IMR-90 (cell line): ENCODE measurements at regions not wholly inside any gene's neighbourhood (a gene's known extent, or its start where the extent isn't known, plus 50 kb on each side); places are given as distances from the start of the nearest gene placed in this dataset.

Source experiments
- ATAC-seq: fragments of 200-7000 bp; cut with Tn5 transposase; 2 replicates; pipeline ENCODE4 v1.9.1; 2020; ENCODE audit warnings: low read depth, mild to moderate bottlenecking, moderate library complexity
- BruUV-seq: library from RNA; stranded (reverse); fragments of 400-500 nt; replicated peaks from 2 replicates; lab custom pipeline; 2021; lab: Mats Ljungman, UMichigan
- CTCF ChIA-PET: fragments of 300-600 bp; formaldehyde crosslinking; extraction: SDS; loops from one replicate; lab custom pipeline; 2021; ENCODE audit warnings: antibody characterized with exemption; lab: Yijun Ruan, JAX
- POLR2A ChIA-PET: fragments of 300-600 bp; sonication (Branson Sonifier 250); formaldehyde crosslinking; loops from one replicate; lab custom pipeline; 2022; ENCODE audit warnings: antibody characterized with exemption; ENCODE audit not compliant: unreplicated experiment; lab: Charles Lee
- DNase-seq: peaks from one replicate; pipeline ENCODE4 v3.0.0; 2013
- H2AFZ ChIP-seq: replicated peaks from 2 replicates; pipeline ENCODE3; 2013; ENCODE audit warnings: low read length, mild to moderate bottlenecking; ENCODE audit not compliant: poor library complexity
- H2AK5ac ChIP-seq: 2 replicates; pipeline ENCODE4 v1.6.1; 2013; ENCODE audit warnings: low read depth, low read length, inconsistent platforms
- H2AK9ac ChIP-seq: replicated peaks from 2 replicates; pipeline ENCODE3; 2013; ENCODE audit warnings: mild to moderate bottlenecking, low read depth, low read length, moderate library complexity; ENCODE audit not compliant: poor library complexity
- H2BK120ac ChIP-seq: 2 replicates; pipeline ENCODE4 v1.6.1; 2013; ENCODE audit warnings: low read depth, low read length, inconsistent platforms
- H2BK15ac ChIP-seq: 3 replicates; pipeline ENCODE4 v1.6.1; 2013; ENCODE audit warnings: low read depth, low read length, inconsistent platforms
- H2BK20ac ChIP-seq: 2 replicates; pipeline ENCODE4 v1.6.1; 2013; ENCODE audit warnings: low read depth, mild to moderate bottlenecking, inconsistent platforms, low read length, moderate library complexity
- H2BK5ac ChIP-seq: 2 replicates; pipeline ENCODE4 v1.6.1; 2013; ENCODE audit warnings: mild to moderate bottlenecking, low read depth, low read length, inconsistent platforms; ENCODE audit not compliant: poor library complexity, severe bottlenecking
- H3K14ac ChIP-seq: replicated peaks from 2 replicates; pipeline ENCODE4 v1.6.1; 2013; ENCODE audit warnings: low read depth, low read length, inconsistent platforms
- H3K18ac ChIP-seq: 2 replicates; pipeline ENCODE4 v1.6.1; 2013; ENCODE audit warnings: low read depth, low read length, control low read depth
- H3K23ac ChIP-seq: 2 replicates; pipeline ENCODE4 v1.6.1; 2013; ENCODE audit warnings: low read depth, low read length, inconsistent platforms
- H3K27ac ChIP-seq: 2 replicates; pipeline ENCODE4 v1.5.1; 2013; ENCODE audit warnings: mild to moderate bottlenecking, control low read depth, low read length; ENCODE audit not compliant: insufficient read depth
- H3K27me3 ChIP-seq: 2 replicates; pipeline ENCODE4 v1.6.1; 2013; ENCODE audit warnings: low read length; ENCODE audit not compliant: control insufficient read depth, insufficient read depth
- H3K36me3 ChIP-seq: 2 replicates; pipeline ENCODE4 v1.6.1; 2013; ENCODE audit warnings: low read length, mixed read lengths; ENCODE audit not compliant: control insufficient read depth, insufficient read depth
- H3K4ac ChIP-seq: 2 replicates; pipeline ENCODE4 v1.6.1; 2013; ENCODE audit warnings: low read depth, low read length, inconsistent platforms
- H3K4me1 ChIP-seq: 2 replicates; pipeline ENCODE4 v1.6.1; 2013; ENCODE audit warnings: low read length, mixed read lengths; ENCODE audit not compliant: control insufficient read depth, insufficient read depth
- H3K4me2 ChIP-seq: 2 replicates; pipeline ENCODE4 v1.6.1; 2013; ENCODE audit warnings: low read depth, mild to moderate bottlenecking, control low read depth, low read length, moderate library complexity
- H3K4me3 ChIP-seq: 2 replicates; pipeline ENCODE4 v1.5.1; 2013; ENCODE audit warnings: low read depth, mild to moderate bottlenecking, control low read depth, low read length, moderate library complexity; ENCODE audit not compliant: insufficient read depth
- H3K56ac ChIP-seq: 2 replicates; pipeline ENCODE4 v1.6.1; 2013; ENCODE audit warnings: low read length, inconsistent platforms; ENCODE audit not compliant: insufficient read depth; ENCODE audit errors: extremely low read depth
- H3K79me1 ChIP-seq, 2 experiments: 2 replicates each; pipeline ENCODE4 v1.6.1; 2013; ENCODE audit warnings: low read length in 2 of 2, inconsistent platforms in 1 of 2, low read depth in 1 of 2
- H3K9ac ChIP-seq: 2 replicates; pipeline ENCODE4 v1.6.1; 2013; ENCODE audit warnings: low read depth, low read length, control low read depth
- H3K9me1 ChIP-seq: 2 replicates; pipeline ENCODE4 v1.6.1; 2013; ENCODE audit warnings: low read length, inconsistent platforms; ENCODE audit not compliant: insufficient read depth
- H3K9me3 ChIP-seq: 2 replicates; pipeline ENCODE4 v1.6.1; 2013; ENCODE audit warnings: low read length; ENCODE audit not compliant: control insufficient read depth, insufficient read depth
- H4K20me1 ChIP-seq: 2 replicates; pipeline ENCODE4 v1.6.1; 2013; ENCODE audit warnings: low read length, inconsistent platforms; ENCODE audit not compliant: insufficient read depth
- H4K5ac ChIP-seq: 2 replicates; pipeline ENCODE4 v1.6.1; 2013; ENCODE audit warnings: mild to moderate bottlenecking, low read depth, low read length, control low read depth
- H4K8ac ChIP-seq, 2 experiments: 2 replicates each; pipeline ENCODE4 v1.6.1; 2013; ENCODE audit warnings: low read depth in 2 of 2, low read length in 2 of 2, control low read depth in 1 of 2, inconsistent platforms in 1 of 2
- H4K91ac ChIP-seq: 2 replicates; pipeline ENCODE4 v1.6.1; 2013; ENCODE audit warnings: low read depth, low read length, inconsistent platforms; ENCODE audit not compliant: insufficient read depth
- BHLHE40 ChIP-seq: fragments of 150-350 bp; IDR thresholded peaks from 2 replicates; pipeline ENCODE4 v1.6.1; 2016; ENCODE audit warnings: mild to moderate bottlenecking, low read depth, low read length
- FOS ChIP-seq: fragments of 150-350 bp; IDR thresholded peaks from 2 replicates; pipeline ENCODE4 v1.6.1; 2016; ENCODE audit warnings: low read depth, low read length
- MAFK ChIP-seq: IDR thresholded peaks from 2 replicates; pipeline ENCODE4 v1.6.1; 2012; ENCODE audit warnings: low read depth, low read length, improper control_type of control experiment
- MAZ ChIP-seq: IDR thresholded peaks from 2 replicates; pipeline ENCODE4 v1.6.1; 2012; ENCODE audit warnings: low read depth, mild to moderate bottlenecking, low read length, improper control_type of control experiment, moderate library complexity, borderline replicate concordance
- MXI1 ChIP-seq: IDR thresholded peaks from 2 replicates; pipeline ENCODE4 v1.6.1; 2012; ENCODE audit warnings: low read depth, mild to moderate bottlenecking, low read length, moderate library complexity, borderline replicate concordance
- NFE2L2 ChIP-seq: fragments of 150-350 bp; IDR thresholded peaks from 2 replicates; pipeline ENCODE4 v1.6.1; 2016; ENCODE audit warnings: low read depth, mild to moderate bottlenecking, low read length
- POLR2A ChIP-seq: IDR thresholded peaks from 2 replicates; pipeline ENCODE4 v1.6.1; 2012; ENCODE audit warnings: mild to moderate bottlenecking, low read depth, low read length
- SMC3 ChIP-seq: fragments of 150-350 bp; IDR thresholded peaks from 2 replicates; pipeline ENCODE4 v1.6.1; 2016; ENCODE audit warnings: low read depth, mild to moderate bottlenecking, antibody characterized with exemption, low read length, moderate library complexity
- WGBS, 2 experiments: methylation state at CpG; one replicate each; pipeline versions ENCODE4 v1.1.5 to v1.1.7; 2013; ENCODE audit warnings: missing lambda C conversion rate in 2 of 2; ENCODE audit not compliant: insufficient read length in 1 of 2; ENCODE audit errors: extremely low coverage in 2 of 2; 5-methylcytosine and 5-hydroxymethylcytosine counted together
- dilution Hi-C: fragments of 300-500 bp; cut with HindIII; formaldehyde crosslinking; loops from one replicate; pipeline ENCODE4 v1.14.3; 2018; ENCODE audit warnings: low sequenced_read_pairs; ENCODE audit not compliant: unreplicated experiment
- in situ Hi-C: fragments of 300-500 bp; cut with MboI; formaldehyde crosslinking; loops from 3 replicates; pipeline ENCODE4 v1.14.3; 2019; ENCODE audit warnings: low sequenced_read_pairs, inconsistent platforms, mixed read lengths
- intact Hi-C: fragments of 100-400 bp; cut with micrococcal nuclease; formaldehyde crosslinking; loops from 2 replicates; pipeline ENCODE4 v1.10.0; 2022
- TF ChIP-seq, protein P1 (sequence below): fragments of 150-350 bp; IDR thresholded peaks from 2 replicates; pipeline ENCODE4 v1.6.1; 2017; ENCODE audit warnings: mild to moderate bottlenecking, antibody characterized with exemption, low read length, low read depth
- TF ChIP-seq, protein P2 (sequence below): fragments of 150-350 bp; IDR thresholded peaks from 2 replicates; pipeline ENCODE4 v1.6.1; 2016; ENCODE audit warnings: low read depth, mild to moderate bottlenecking, low read length, moderate library complexity, borderline replicate concordance
- TF ChIP-seq, protein P3 (sequence below): conservative IDR thresholded peaks from 2 replicates; pipeline ENCODE4 v1.5.1; 2012; ENCODE audit warnings: mild to moderate bottlenecking, low read depth, low read length, improper control_type of control experiment

DNA sequence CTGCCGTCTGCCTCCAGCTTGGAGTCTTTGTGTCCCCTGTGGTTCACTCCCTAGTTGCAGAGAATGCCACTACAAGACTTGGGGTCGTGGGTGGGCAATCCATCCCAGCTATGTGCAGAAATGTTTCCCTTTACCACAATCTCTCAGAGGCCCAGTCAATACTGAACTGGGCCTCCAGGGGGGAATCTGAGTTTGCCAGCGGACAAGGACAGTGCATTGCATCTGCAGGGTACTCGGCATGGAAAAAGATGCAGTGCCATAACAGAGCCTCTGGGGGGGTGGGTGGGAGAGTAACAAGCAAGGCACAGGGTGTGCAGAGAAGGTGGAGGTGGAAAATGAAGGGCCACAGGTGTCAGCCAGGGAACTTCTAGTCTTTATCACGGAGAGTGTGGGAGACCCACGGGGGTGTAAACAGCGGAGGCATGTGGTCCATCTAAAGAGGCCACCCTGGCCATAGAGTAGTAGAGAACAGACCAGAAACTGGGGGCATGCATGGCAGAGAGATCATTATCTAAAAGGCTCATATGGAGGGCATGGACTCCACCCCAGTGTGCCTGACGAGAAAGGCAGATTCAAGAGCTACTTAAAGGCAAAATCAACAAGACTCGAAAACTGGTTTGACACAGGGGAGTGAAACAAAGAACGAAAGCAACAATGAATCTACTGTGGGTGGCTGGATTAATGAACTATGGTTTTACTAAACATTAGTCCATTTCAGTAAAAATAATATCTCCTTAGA is 182.4 kb downstream of the ANXA2 start:
- no peak overlapping the region for H3K14ac ChIP-seq

More for the DNA sequence above, 182.4 kb downstream of the ANXA2 start:
- H3K4ac ChIP-seq = no peak overlapping the region
- no peaks in the 10 kb centered on the region for H3K9me3 ChIP-seq
- ChIA-PET POLR2A (no interaction called here), CTCF (no interaction called here)
- dilution Hi-C loops = no loop called here
- H4K5ac ChIP-seq = no peak overlapping the region
- no peaks in the 10 kb centered on the region for H3K27me3 ChIP-seq
- no peak overlapping the region for H2BK15ac ChIP-seq
- H3K23ac ChIP-seq = no peak overlapping the region
- no peak for DNase-seq
- no peaks in the 10 kb centered on the region for H3K9me1 ChIP-seq
- whole genome bisulfite sequencing, 2 experiments = 40% methylated on average over 2 of the region's 10 CpGs; no CpG with 5 or more reads in 1 of the 2 experiments
- TF ChIP-seq FOS (no peak), POLR2A (no peak), MXI1 (no peak), BHLHE40 (no peak), MAFK (no peak), SMC3 (no peak), MAZ (no peak), NFE2L2 (no peak)
- TF ChIP-seq, protein P1, sequence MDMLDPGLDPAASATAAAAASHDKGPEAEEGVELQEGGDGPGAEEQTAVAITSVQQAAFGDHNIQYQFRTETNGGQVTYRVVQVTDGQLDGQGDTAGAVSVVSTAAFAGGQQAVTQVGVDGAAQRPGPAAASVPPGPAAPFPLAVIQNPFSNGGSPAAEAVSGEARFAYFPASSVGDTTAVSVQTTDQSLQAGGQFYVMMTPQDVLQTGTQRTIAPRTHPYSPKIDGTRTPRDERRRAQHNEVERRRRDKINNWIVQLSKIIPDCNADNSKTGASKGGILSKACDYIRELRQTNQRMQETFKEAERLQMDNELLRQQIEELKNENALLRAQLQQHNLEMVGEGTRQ = no peak
- TF ChIP-seq, protein P2, sequence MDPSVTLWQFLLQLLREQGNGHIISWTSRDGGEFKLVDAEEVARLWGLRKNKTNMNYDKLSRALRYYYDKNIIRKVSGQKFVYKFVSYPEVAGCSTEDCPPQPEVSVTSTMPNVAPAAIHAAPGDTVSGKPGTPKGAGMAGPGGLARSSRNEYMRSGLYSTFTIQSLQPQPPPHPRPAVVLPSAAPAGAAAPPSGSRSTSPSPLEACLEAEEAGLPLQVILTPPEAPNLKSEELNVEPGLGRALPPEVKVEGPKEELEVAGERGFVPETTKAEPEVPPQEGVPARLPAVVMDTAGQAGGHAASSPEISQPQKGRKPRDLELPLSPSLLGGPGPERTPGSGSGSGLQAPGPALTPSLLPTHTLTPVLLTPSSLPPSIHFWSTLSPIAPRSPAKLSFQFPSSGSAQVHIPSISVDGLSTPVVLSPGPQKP = no peak
- TF ChIP-seq, protein P3, sequence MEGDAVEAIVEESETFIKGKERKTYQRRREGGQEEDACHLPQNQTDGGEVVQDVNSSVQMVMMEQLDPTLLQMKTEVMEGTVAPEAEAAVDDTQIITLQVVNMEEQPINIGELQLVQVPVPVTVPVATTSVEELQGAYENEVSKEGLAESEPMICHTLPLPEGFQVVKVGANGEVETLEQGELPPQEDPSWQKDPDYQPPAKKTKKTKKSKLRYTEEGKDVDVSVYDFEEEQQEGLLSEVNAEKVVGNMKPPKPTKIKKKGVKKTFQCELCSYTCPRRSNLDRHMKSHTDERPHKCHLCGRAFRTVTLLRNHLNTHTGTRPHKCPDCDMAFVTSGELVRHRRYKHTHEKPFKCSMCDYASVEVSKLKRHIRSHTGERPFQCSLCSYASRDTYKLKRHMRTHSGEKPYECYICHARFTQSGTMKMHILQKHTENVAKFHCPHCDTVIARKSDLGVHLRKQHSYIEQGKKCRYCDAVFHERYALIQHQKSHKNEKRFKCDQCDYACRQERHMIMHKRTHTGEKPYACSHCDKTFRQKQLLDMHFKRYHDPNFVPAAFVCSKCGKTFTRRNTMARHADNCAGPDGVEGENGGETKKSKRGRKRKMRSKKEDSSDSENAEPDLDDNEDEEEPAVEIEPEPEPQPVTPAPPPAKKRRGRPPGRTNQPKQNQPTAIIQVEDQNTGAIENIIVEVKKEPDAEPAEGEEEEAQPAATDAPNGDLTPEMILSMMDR = no peak
- H2AK5ac ChIP-seq = no peak overlapping the region
- no peaks in the 10 kb centered on the region for H3K4me1 ChIP-seq
- H4K20me1 ChIP-seq = no peaks in the 10 kb centered on the region
- H4K8ac ChIP-seq = no peak overlapping the region
- H3K4me3 ChIP-seq = no peak overlapping the region
- intact Hi-C loops = no loop called here
- no peaks in the 10 kb centered on the region for H3K79me1 ChIP-seq
- no peaks in the 10 kb centered on the region for H3K36me3 ChIP-seq
- H2BK20ac ChIP-seq = no peak overlapping the region
- H3K56ac ChIP-seq = no peak overlapping the region
- H3K18ac ChIP-seq = no peak overlapping the region
- no peak overlapping the region for H2BK120ac ChIP-seq
- in situ Hi-C loops = no loop called here
- ATAC-seq = no peak
- no TSS peak for BruUV-seq
- no peak overlapping the region for H3K4me2 ChIP-seq
- H2AK9ac ChIP-seq = no peak overlapping the region
- H3K27ac ChIP-seq = no peak overlapping the region
- no peak overlapping the region for H2BK5ac ChIP-seq
- no peak overlapping the region for H3K9ac ChIP-seq
- H2AFZ ChIP-seq = peak overlapping the region; percentile 33
- H4K91ac ChIP-seq = no peak overlapping the region
